Astrocyte of the hippocampus (primary cell): ENCODE measurements at regions not wholly inside any gene's neighbourhood (a gene's known extent, or its start where the extent isn't known, plus 50 kb on each side); places are given as distances from the start of the nearest gene placed in this dataset.
"Not testable (repeated sequence)": the region's sequence is repeated elsewhere in the genome, so short reads cannot be mapped to it uniquely, and the experiment has no call there.

Experiments
- DNase-seq: peaks from one replicate; pipeline ENCODE4 v3.0.0; 2011; ENCODE audit warnings: low read depth, low spot score

DNA sequence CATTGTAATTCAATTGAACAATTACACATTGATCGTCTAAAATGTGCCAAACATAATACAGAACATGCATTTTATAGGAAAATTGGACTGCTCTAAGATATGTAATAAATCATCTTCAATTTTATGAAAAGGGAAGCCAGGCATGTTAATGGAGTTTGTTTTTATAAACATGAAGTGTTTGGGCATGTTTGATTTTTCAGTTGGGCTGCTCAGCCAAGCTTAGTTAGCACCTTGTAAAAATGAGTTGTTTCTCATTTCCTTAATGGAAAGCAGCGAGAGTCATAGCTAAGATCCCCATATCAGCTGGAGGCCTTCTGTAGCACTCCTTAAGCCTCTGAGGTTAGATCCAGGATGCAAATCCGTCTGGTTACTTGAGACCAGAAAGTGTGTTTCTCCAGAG is 422.3 kb downstream of the SPRY2 start:
- DNase-seq, result no peak

DNA sequence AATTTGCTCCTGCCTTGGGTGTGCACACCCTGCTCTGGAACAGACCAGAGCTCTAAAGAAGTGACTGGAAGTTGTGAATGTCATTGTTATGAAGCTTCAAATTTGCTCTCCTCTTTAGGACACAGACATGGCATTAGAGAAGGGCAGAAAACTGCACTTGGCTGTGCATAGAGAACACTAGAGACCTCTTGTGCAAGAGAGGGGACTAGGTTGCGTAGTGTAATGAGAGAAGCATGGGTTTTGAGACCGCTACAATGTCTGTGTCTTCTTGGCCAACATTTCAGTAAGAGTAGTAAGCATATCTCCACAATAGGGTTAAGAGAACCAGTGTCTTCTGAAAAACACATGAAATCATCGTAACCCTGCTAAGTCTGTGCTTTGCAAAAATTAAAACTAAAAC is 423.3 kb downstream of the SPRY2 start:
- DNase-seq, result no peak

- no peak for DNase-seq
These were observed 425.7 kb downstream of the SPRY2 start for GRCh38 chr13:79915114-79915811.

DNA sequence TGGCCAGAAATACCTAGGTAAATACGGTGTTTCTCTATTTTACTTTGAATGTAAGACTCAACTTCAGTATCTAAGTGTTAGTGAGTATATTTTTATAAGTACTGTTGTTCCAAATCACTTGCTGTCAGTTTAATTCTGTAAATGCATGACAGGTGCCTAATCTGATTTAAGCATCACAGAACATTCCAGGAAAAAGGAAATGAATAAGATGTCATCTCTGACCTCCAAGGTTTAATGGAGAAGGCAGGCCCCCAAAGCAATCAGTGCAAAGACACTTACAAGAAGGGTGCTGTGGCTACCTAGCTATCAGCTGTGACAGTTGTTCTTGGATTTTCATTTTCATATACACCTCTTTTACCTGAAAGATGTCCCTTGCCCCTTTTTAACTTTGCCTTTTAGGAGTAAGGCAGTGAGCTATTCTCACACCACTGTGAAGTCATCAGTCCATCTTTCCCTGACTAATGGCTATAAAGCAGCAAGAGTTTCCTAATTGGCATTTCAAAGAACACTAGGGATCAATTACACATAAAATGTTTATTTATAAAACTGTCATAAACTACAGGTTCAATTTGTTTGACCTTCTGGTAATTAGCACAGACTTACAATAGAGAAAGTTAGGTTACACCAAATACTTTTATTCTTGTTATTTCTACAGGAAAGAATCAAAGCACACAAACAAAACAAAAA is 427.6 kb downstream of the SPRY2 start:
- no peak for DNase-seq

- DNase-seq, result no peak
These were observed 428.5 kb downstream of the SPRY2 start for GRCh38 chr13:79912403-79912802.

- peak; percentile 16 for DNase-seq
These were observed 429.9 kb downstream of the SPRY2 start for GRCh38 chr13:79910875-79911540.

- DNase-seq, result no peak
These were observed 428.7 kb downstream of the NDFIP2 start for GRCh38 chr13:79909644-79910043.

GRCh38 chr13:79908381-79908780 is 427.4 kb downstream of the NDFIP2 start:
- DNase-seq, result no peak

GRCh38 chr13:79907527-79907926 is 426.6 kb downstream of the NDFIP2 start:
- DNase-seq, result no peak

DNA sequence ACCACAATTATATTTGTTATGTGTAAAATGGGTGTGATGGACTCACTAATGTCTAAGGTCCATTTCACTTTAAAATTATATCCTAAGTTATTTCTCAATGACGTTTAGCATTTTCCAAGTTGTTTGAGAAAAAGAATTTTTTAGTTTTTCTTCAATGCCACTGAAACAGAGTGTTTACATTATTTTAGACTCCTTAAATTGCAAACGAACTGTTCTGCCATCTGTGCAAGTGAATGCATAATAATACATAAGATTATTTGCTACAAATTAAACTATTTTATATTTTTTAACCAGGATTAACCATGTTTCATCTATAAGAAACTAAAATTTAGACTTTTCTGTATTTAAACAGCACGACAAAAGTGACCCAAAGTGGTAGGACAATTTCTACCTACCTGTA is 425.4 kb downstream of the NDFIP2 start:
- DNase-seq, result no peak

DNA sequence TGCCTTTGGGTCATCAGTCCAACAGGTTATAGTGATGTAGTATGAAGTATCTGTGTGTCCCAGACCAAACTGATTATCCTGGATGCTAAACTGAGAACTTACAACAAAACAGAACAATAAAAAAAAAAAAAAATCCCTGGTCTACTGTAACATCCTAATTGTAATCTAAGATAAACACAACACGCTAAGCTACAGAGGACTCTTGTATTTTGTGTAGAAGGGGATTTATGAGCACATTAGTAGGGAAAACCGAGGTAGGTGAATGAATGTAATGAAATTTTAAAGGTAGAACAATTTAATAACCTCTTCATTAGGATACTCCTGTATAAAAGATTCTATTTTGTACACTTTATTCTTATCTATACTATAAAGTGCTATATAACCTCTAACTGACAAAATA is 424.1 kb downstream of the NDFIP2 start:
- no peak for DNase-seq

- no peak for DNase-seq
These were observed 423.6 kb downstream of the NDFIP2 start for GRCh38 chr13:79904581-79904980.

DNA sequence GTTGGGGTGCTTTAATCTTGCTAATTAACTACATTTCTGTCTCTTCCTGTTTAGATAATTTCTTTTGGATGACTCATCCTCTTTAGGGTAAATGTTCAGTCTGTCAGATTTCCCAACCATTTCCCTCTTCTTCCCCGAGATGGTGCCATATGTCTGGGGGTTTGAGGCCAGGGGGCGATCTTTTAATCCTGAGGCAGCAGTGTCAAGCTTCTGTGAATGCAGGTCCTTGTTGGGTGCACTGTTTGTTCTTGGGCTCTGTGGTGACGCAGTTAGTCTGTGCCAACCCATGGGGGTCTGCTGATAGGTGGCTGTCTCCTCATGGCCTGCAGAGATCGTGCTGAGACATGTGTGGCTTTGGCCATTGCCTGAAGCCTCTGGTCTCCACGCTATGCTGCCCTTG is 420.4 kb downstream of the NDFIP2 start:
- DNase-seq, result peak; percentile 11

DNA sequence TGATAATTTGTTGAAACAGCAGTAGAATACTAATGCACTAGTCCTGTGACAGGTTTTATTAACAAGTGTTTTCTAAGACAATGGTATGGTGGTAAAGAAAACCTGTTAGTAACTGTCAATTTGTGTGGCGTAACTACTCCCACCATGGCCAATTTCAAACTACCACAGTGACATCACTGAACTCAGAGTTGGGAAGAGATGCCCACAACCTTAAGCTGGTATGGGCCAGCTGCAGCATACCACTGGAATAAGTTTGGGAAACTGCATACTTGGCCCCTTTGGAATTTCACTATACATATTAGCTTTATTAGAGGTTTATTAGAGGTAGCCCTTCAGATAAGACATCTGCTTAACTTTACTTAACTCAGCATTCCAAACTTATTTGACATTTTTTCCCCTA is 419.4 kb downstream of the NDFIP2 start:
- no peak for DNase-seq

DNA sequence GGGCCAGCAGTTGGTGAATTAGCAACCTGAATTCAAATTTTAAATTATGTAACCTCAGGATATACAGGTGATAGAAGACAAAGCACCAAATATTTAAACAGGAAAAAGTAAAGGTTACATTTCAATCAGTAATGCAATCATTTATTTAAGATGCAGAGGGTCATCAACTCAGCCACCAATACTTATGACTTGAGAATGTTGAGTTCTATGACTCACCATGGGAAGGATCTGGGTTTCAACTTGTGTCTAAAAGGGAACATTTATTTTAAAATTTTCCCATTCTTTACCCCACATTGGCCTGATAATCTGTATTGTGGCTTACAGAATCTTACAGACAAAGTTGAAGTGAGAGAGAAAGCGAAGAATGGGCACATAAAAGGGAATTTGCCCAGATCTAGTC is 418.0 kb downstream of the NDFIP2 start:
- DNase-seq, result no peak

DNA sequence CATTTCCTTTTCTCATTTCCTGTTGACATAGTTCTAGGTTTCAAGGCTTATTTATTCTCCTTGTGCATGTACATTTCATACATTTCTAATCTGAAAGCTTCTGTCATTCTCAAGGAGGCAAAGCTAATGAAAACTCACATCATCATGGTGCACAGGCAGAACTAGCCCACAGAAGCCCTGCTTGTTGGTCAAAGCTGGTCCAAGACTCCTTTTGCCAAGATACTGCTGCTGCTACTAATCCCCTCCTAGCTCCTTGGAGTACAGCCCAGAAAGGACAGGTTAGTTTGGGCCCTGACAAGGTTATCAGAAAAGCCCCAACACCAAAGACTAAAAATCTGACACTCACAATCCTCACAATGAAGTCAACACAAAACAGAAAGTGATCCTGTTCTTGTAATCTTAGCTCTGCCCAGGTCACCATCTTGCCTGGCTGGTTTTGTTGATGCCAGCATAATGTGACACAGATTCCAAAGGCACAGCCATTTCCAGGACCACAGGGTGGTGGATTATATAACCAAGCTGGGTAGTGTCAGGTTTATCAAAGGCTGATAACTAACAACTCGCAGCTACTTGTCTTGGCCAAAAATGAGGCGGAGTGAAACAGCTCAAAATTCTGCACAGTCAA is 417.4 kb downstream of the NDFIP2 start:
- no peak for DNase-seq

- DNase-seq, result no peak
These were observed 415.9 kb downstream of the NDFIP2 start for GRCh38 chr13:79896851-79897250.

DNA sequence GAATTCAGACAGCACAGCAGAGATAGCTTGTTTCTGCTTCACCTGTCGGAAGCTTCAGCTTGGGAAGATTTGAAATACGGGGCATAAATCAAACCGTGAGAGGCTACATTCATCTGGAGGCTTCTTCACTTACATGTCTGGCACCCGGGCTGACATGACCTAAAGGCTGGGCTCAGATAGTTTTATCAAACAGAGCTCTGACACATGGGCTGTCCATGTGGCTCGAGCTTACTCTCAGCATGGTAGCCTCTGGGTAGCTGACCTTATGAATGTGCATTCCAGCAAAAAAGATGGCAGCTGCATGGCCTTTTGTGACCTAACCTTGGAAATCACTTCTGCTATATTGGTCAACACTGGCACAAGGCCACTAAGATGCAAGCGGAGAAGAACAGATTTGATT is 414.5 kb downstream of the NDFIP2 start:
- no peak for DNase-seq

DNA sequence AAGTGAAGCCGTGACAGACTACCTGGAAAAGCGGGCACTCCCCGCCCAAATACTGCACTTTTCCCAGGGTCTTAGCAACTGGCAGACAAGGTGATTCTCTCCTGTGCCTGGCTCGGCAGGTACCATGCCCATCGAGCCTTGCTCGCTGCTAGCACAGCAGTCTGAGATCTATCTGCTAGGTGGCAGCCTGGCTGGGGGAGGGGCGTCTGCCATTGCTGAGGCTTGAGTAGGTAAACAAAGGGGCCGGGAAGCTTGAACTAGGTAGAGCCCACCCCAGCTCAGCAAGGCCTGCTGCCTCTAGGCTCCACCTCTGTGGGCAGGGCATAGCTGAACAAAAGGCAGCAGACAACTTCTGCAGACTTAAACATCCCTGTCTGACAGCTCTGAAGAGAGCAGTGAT is 406.3 kb downstream of the NDFIP2 start:
- not testable (repeated sequence) for DNase-seq

DNA sequence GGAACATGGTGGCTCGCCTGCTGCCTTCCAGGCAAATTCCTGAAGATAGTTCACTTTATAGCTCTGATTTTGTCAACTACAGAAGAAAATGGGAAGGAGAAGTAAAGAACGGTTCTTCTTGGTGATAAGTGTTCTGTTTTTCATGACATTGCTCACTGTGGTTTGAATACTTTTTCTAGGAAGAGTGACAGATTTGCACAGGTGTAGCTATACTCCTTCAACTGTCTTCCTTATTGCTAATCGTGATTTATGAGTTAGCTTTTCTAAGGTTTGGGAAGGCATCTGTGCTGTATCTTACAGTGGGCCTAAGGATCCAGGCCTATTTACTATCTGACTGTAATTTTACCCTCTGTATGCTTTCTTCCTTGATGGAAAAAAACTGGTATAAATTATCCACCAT is 405.6 kb downstream of the NDFIP2 start:
- DNase-seq, result no peak

GRCh38 chr13:79884890-79885289 is 403.9 kb downstream of the NDFIP2 start:
- no peak for DNase-seq

- peak; percentile 25 for DNase-seq
These were observed 402.3 kb downstream of the NDFIP2 start for GRCh38 chr13:79883216-79883615.

DNA sequence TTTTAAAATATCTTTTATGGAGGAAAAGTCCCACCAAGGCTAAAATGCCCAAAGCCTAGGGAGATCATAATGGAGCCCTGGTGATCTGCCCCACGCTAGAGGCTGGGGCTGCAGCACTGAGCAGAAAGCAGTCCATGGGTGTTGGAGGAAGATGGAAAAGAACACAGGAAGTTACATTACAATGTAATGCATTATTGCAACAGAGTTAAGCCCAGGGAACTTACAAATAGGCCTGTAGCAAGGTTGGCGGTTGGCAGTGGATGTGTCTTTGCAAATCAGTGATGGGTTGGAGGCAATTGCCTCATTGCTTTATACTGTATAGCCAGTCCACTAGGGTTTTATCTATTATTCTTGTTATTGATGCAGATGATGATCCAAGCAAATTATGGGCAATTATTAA is 399.9 kb downstream of the NDFIP2 start:
- no peak for DNase-seq
